ENCODE measurements at regions not wholly inside any gene's neighbourhood (a gene's known extent, or its start where the extent isn't known, plus 50 kb on each side); places are given as distances from the start of the nearest gene placed in this dataset.

- Mint-ChIP-seq H3K4me1 (no peaks in the 10 kb centered on the region), H3K27ac (no peak overlapping the region), H3K27me3 (peaks cover 21% of the 10 kb centered on the region), H3K9me3 (ENCODE audit: insufficient read depth) (no peaks in the 10 kb centered on the region), H3K4me3 (no peak overlapping the region)
- H3K9me3 ChIP-seq (ENCODE audit: control extremely low read depth in 1 of 3, control insufficient read depth in 2 of 3, insufficient read depth in 1 of 3, low read length in 2 of 3): peaks cover 0 to 7% (median 0%) of the 10 kb centered on the region in 3 donors
- DNase-seq (no peak), ATAC-seq (ENCODE audit: low read depth) (no peak)
- POLR2A ChIA-PET: no interaction called here
- no CpG with 5 or more reads among the region's 1 CpG for WGBS (ENCODE audit: insufficient coverage)
- no peak for TF ChIP-seq EZH2 (IDR thresholded peaks at IDR 0.05; ENCODE audit: borderline replicate concordance, insufficient read depth, low read depth, low read length, poor library complexity, severe bottlenecking)
- no peak for TF ChIP-seq CTCF (IDR thresholded peaks at IDR 0.05)
- H3K79me2 ChIP-seq (ENCODE audit: control insufficient read depth, insufficient read depth, low read length): no peaks in the 10 kb centered on the region
- no peak overlapping the region for H3K4me3 ChIP-seq (ENCODE audit: control extremely low read depth in 1 of 5, extremely low read depth in 1 of 5, insufficient read depth in 1 of 5, low read depth in 2 of 5, low read length in 4 of 5)
- peaks cover 0 to 4% (median 0%) of the 10 kb centered on the region in 4 experiments for H3K27me3 ChIP-seq (replicated peaks in 1 of 4; ENCODE audit: control extremely low read depth in 1 of 4, control insufficient read depth in 3 of 4, insufficient read depth in 4 of 4, low read length in 3 of 4)
- H3K4me1 ChIP-seq (ENCODE audit: control insufficient read depth in 2 of 2, insufficient read depth in 2 of 2, low read length in 2 of 2): no peaks in the 10 kb centered on the region
- no peaks in the 10 kb centered on the region for H4K20me1 ChIP-seq (ENCODE audit: control insufficient read depth, insufficient read depth, low read length, poor library complexity, severe bottlenecking)
- H3K36me3 ChIP-seq (replicated peaks in 1 of 2; ENCODE audit: control extremely low read depth in 1 of 2, control insufficient read depth in 1 of 2, extremely low read depth in 1 of 2, insufficient read depth in 2 of 2, low read length in 1 of 2): no peaks in the 10 kb centered on the region
- CTCF ChIA-PET: no interaction called here
- no peak overlapping the region for H3K4me2 ChIP-seq (replicated peaks; ENCODE audit: low read depth, low read length, poor library complexity, severe bottlenecking)
- no peak overlapping the region for H2AFZ ChIP-seq (ENCODE audit: insufficient read depth, low read depth, low read length, poor library complexity, severe bottlenecking)
- no peak overlapping the region for H3K9ac ChIP-seq (ENCODE audit: low read length)
- no peak overlapping the region for H3K27ac ChIP-seq (ENCODE audit: low read length in 2 of 2)
- intact Hi-C loops (cut with micrococcal nuclease): no loop called here
Observed at GRCh38 chr11:33500332-33500731, 200.3 kb downstream of the C11orf91 start.

GRCh38 chr11:33492596-33492995 lies 208.0 kb downstream of the C11orf91 start:
- ChIA-PET CTCF (no interaction called here), POLR2A (no interaction called here)
- H3K9me3 ChIP-seq (ENCODE audit: control extremely low read depth in 1 of 3, control insufficient read depth in 2 of 3, insufficient read depth in 1 of 3, low read length in 2 of 3): peaks cover 0 to 7% (median 2%) of the 10 kb centered on the region in 3 donors
- no peak overlapping the region for H3K9ac ChIP-seq (ENCODE audit: low read length)
- WGBS (ENCODE audit: insufficient coverage): 67% methylated on average over 4 of the region's 6 CpGs
- H3K4me3 ChIP-seq (ENCODE audit: control extremely low read depth in 1 of 5, extremely low read depth in 1 of 5, insufficient read depth in 1 of 5, low read depth in 2 of 5, low read length in 4 of 5): no peak overlapping the region
- H3K79me2 ChIP-seq (ENCODE audit: control insufficient read depth, insufficient read depth, low read length): no peaks in the 10 kb centered on the region
- no peaks in the 10 kb centered on the region for H4K20me1 ChIP-seq (ENCODE audit: control insufficient read depth, insufficient read depth, low read length, poor library complexity, severe bottlenecking)
- H3K27me3 ChIP-seq (replicated peaks in 1 of 4; ENCODE audit: control extremely low read depth in 1 of 4, control insufficient read depth in 3 of 4, insufficient read depth in 4 of 4, low read length in 3 of 4): peaks cover 0 to 4% (median 0%) of the 10 kb centered on the region in 4 experiments
- TF ChIP-seq CTCF (IDR thresholded peaks at IDR 0.05) (no peak), EZH2 (IDR thresholded peaks at IDR 0.05; ENCODE audit: borderline replicate concordance, insufficient read depth, low read depth, low read length, poor library complexity, severe bottlenecking) (no peak)
- H3K27ac Mint-ChIP-seq: no peak overlapping the region
- no peaks in the 10 kb centered on the region for H3K9me3 Mint-ChIP-seq (ENCODE audit: insufficient read depth)
- H3K4me2 ChIP-seq (replicated peaks; ENCODE audit: low read depth, low read length, poor library complexity, severe bottlenecking): no peak overlapping the region
- H3K27me3 Mint-ChIP-seq: peaks cover 26% of the 10 kb centered on the region
- H3K4me1 Mint-ChIP-seq: no peaks in the 10 kb centered on the region
- intact Hi-C loops (cut with micrococcal nuclease): no loop called here
- H3K4me1 ChIP-seq (ENCODE audit: control insufficient read depth in 2 of 2, insufficient read depth in 2 of 2, low read length in 2 of 2): no peaks in the 10 kb centered on the region
- no peak for DNase-seq
- H2AFZ ChIP-seq (ENCODE audit: insufficient read depth, low read depth, low read length, poor library complexity, severe bottlenecking): no peak overlapping the region
- H3K4me3 Mint-ChIP-seq: no peak overlapping the region
- no peak overlapping the region for H3K27ac ChIP-seq (ENCODE audit: low read length in 2 of 2)
- ATAC-seq (ENCODE audit: low read depth): no peak
- no peaks in the 10 kb centered on the region for H3K36me3 ChIP-seq (replicated peaks in 1 of 2; ENCODE audit: control extremely low read depth in 1 of 2, control insufficient read depth in 1 of 2, extremely low read depth in 1 of 2, insufficient read depth in 2 of 2, low read length in 1 of 2)

Data from B cell (primary cell).